MCF 10A (cell line): ENCODE measurements at regions not wholly inside any gene's neighbourhood (a gene's known extent, or its start where the extent isn't known, plus 50 kb on each side); places are given as distances from the start of the nearest gene placed in this dataset.

Source experiments
- BruUV-seq: library from RNA; stranded (reverse); fragments of 400-500 nt; replicated peaks from 2 replicates; lab custom pipeline; 2021; lab: Mats Ljungman, UMichigan
- CTCF ChIA-PET: fragments of 300-600 bp; sonication (Branson Sonifier 250); formaldehyde crosslinking; extraction: SDS; loops from one replicate; lab custom pipeline; 2021; ENCODE audit warnings: antibody characterized with exemption, inconsistent platforms; lab: Yijun Ruan, JAX
- POLR2A ChIA-PET: fragments of 300-600, 350-650 bp; sonication (Branson Sonifier 250); formaldehyde crosslinking; extraction: SDS; loops from one replicate; lab custom pipeline; 2020; ENCODE audit warnings: antibody characterized with exemption, inconsistent platforms; lab: Yijun Ruan, JAX
- DNase-seq: peaks from one replicate; pipeline ENCODE4 v3.0.0-alpha.2; 2018; ENCODE audit not compliant: unreplicated experiment
- H3K27ac Mint-ChIP-seq: one replicate; pipeline ENCODE4 v1.8.0; 2022; ENCODE audit warnings: mild to moderate bottlenecking, low read depth, mixed read lengths; ENCODE audit not compliant: unreplicated experiment
- H3K27me3 Mint-ChIP-seq: one replicate; pipeline ENCODE4 v1.8.0; 2022; ENCODE audit warnings: mixed read lengths; ENCODE audit not compliant: insufficient read depth, unreplicated experiment
- H3K36me3 Mint-ChIP-seq: one replicate; pipeline ENCODE4 v1.8.0; 2022; ENCODE audit warnings: mild to moderate bottlenecking, moderate library complexity, mixed read lengths; ENCODE audit not compliant: insufficient read depth, unreplicated experiment
- H3K4me1 Mint-ChIP-seq: one replicate; pipeline ENCODE4 v1.8.0; 2022; ENCODE audit warnings: mixed read lengths; ENCODE audit not compliant: insufficient read depth, unreplicated experiment
- H3K4me3 Mint-ChIP-seq: one replicate; pipeline ENCODE4 v1.8.0; 2022; ENCODE audit warnings: mild to moderate bottlenecking, moderate library complexity, mixed read lengths; ENCODE audit not compliant: unreplicated experiment
- H3K9me3 Mint-ChIP-seq: one replicate; pipeline ENCODE4 v1.8.0; 2022; ENCODE audit warnings: mixed read lengths; ENCODE audit not compliant: unreplicated experiment
- intact Hi-C: fragments of 100-400 bp; cut with micrococcal nuclease; formaldehyde crosslinking; loops from 2 replicates; pipeline ENCODE4 v1.14.1; 2022
- TF ChIP-seq, protein P1 (sequence below): fragments of 200-600 bp; IDR thresholded peaks from one replicate; pipeline ENCODE4 v1.8.0; 2022; ENCODE audit warnings: antibody characterized with exemption, mild to moderate bottlenecking; ENCODE audit not compliant: unreplicated experiment

DNA sequence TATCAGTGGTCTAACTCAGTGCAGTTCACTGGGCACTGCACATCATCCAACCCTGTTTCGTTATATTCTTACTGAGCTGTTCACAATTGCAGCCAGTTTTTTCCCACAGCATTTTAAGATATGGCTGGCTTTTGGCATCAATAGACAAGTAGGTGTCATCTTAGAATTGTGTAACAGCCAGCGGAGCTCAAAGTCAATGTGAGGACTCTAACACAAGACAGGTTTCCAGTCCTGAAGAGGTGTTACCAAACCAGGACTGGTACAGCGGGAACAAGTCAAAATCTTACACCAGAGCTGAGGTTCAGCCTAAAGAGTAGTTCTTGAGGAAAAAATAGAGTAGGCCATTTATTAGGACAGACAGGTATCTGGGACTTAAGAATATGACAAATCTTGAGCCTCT lies 313.3 kb downstream of the SEC16B start:
- Mint-ChIP-seq H3K27me3 (peaks cover 35% of the 10 kb centered on the region), H3K27ac (no peak overlapping the region), H3K4me3 (no peak overlapping the region), H3K4me1 (no peaks in the 10 kb centered on the region), H3K9me3 (no peaks in the 10 kb centered on the region), H3K36me3 (no peaks in the 10 kb centered on the region)
- DNase-seq = no peak
- TF ChIP-seq, protein P1, sequence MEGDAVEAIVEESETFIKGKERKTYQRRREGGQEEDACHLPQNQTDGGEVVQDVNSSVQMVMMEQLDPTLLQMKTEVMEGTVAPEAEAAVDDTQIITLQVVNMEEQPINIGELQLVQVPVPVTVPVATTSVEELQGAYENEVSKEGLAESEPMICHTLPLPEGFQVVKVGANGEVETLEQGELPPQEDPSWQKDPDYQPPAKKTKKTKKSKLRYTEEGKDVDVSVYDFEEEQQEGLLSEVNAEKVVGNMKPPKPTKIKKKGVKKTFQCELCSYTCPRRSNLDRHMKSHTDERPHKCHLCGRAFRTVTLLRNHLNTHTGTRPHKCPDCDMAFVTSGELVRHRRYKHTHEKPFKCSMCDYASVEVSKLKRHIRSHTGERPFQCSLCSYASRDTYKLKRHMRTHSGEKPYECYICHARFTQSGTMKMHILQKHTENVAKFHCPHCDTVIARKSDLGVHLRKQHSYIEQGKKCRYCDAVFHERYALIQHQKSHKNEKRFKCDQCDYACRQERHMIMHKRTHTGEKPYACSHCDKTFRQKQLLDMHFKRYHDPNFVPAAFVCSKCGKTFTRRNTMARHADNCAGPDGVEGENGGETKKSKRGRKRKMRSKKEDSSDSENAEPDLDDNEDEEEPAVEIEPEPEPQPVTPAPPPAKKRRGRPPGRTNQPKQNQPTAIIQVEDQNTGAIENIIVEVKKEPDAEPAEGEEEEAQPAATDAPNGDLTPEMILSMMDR = no peak
- ChIA-PET CTCF (interaction anchor here (0.5 to 0.8 kb wide), 2 partner anchors 9 to 27 kb away, joined by 3 to 4 read pairs; no protein-coding TSS in a partner anchor), POLR2A (no interaction called here)
- intact Hi-C loops = no loop called here
- no TSS peak for BruUV-seq

DNA sequence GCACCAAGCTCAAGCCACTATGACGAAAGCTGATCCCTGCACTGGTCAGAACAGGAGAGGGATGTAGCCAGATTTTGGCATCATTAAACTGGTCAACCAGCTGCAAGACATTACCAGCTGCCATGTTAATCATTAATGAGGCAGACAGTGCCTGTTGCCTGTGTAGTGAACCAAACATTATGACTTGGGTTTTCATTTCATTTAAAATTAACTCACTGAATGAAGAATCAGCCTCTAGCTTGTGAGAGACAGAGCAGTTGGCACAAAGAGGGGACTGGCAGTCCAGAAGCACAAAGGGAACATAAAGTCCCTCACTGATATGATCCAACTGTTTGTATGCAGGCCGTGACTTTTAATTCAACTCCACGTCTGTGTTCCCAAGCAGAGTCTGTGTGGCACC lies 318.9 kb downstream of the SEC16B start:
- Mint-ChIP-seq H3K36me3 (no peaks in the 10 kb centered on the region), H3K27me3 (peaks cover 8% of the 10 kb centered on the region), H3K4me1 (no peaks in the 10 kb centered on the region), H3K9me3 (no peaks in the 10 kb centered on the region), H3K4me3 (no peak overlapping the region), H3K27ac (no peak overlapping the region)
- POLR2A ChIA-PET = no interaction called here
- DNase-seq = no peak
- CTCF ChIA-PET = no interaction called here
- TF ChIP-seq, protein P1 = no peak
- BruUV-seq = no TSS peak
- intact Hi-C loops = no loop called here

DNA sequence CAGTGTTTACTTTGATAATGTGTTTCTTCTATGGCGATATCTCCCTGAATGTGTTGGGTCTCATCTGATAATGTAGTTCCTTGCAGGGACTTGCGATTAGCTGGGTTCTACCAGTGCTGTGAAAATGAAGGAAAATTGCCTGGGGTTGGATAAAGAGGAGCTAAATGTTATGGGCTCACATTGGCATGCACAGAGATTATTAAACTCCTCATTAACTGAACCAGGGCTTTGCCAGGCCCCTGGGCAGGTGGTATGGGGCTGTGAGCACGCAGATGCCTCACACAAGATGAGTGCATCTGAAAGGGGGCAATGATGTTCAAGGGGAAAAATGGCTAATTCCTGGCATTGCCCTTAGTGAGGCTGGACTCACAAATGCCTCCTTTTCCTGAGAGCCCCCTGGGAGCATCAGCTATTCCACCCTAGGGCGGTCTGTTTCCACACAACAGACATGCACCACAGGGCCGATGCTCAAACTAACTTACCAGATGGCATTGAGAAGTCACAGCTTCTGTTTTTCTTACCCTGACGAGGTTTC lies 321.1 kb downstream of the SEC16B start:
- H3K36me3 Mint-ChIP-seq = no peaks in the 10 kb centered on the region
- intact Hi-C loops = no loop called here
- H3K4me1 Mint-ChIP-seq = no peaks in the 10 kb centered on the region
- H3K27ac Mint-ChIP-seq = no peak overlapping the region
- BruUV-seq = no TSS peak
- TF ChIP-seq, protein P1 = no peak
- no peaks in the 10 kb centered on the region for H3K9me3 Mint-ChIP-seq
- no peak for DNase-seq
- ChIA-PET CTCF (no interaction called here), POLR2A (no interaction called here)
- no peaks in the 10 kb centered on the region for H3K27me3 Mint-ChIP-seq
- no peak overlapping the region for H3K4me3 Mint-ChIP-seq

DNA sequence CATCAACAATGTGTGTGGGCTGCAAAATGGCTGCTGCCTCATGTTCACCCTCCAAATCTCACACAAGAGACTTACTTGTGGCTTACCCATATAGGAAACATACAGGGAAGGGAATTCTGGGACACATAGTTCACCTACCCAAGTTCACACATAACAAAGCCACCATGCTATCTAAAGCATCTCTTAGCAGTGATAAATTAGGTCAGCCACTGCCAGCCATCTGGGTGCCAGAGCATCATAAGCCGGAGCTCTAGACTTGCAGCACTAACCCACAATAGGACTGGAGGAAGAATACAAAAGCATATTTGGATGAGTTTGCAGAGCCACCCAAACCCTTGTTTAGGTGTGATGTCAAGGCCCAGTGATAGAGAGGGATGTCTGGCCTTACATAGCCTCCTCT lies 321.7 kb downstream of the SEC16B start:
- POLR2A ChIA-PET = no interaction called here
- Mint-ChIP-seq H3K36me3 (no peaks in the 10 kb centered on the region), H3K4me1 (no peaks in the 10 kb centered on the region), H3K4me3 (no peak overlapping the region), H3K27me3 (no peaks in the 10 kb centered on the region), H3K27ac (no peak overlapping the region), H3K9me3 (no peaks in the 10 kb centered on the region)
- TF ChIP-seq, protein P1 = no peak
- BruUV-seq = no TSS peak
- CTCF ChIA-PET = no interaction called here
- DNase-seq = no peak
- intact Hi-C loops = no loop called here
